Lung (tissue), 11 donors: ENCODE measurements at regions not wholly inside any gene's neighbourhood (a gene's known extent, or its start where the extent isn't known, plus 50 kb on each side); places are given as distances from the start of the nearest gene placed in this dataset.

Source experiments
- ATAC-seq: fragments of 200-7000 bp; cut with Tn5 transposase; one replicate; pipeline ENCODE4 v1.9.1; 2020; ENCODE audit warnings: moderate number of reproducible peaks; ENCODE audit not compliant: insufficient read depth, low FRiP score
- DNase-seq, 3 donors: peaks; one replicate each; pipeline ENCODE4 v3.0.0-alpha.2; 2013 to 2017
- H3K27ac ChIP-seq, 2 donors: one replicate each; pipeline ENCODE4 v1.5.1; 2013; ENCODE audit warnings: mild to moderate bottlenecking in 2 of 2, moderate library complexity in 2 of 2, control low read depth in 1 of 2, inconsistent platforms in 1 of 2, low read depth in 1 of 2, low read length in 1 of 2
- H3K27me3 ChIP-seq, 3 donors: one replicate each; pipeline ENCODE4 v1.5.1; 2013; ENCODE audit warnings: low read length in 2 of 3; ENCODE audit not compliant: control insufficient read depth in 3 of 3, insufficient read depth in 3 of 3
- H3K36me3 ChIP-seq, 4 donors: one replicate each; pipeline ENCODE4 v1.5.1; 2013; ENCODE audit warnings: low read length in 4 of 4, mild to moderate bottlenecking in 1 of 4, moderate library complexity in 1 of 4; ENCODE audit not compliant: control insufficient read depth in 4 of 4, insufficient read depth in 4 of 4
- H3K4me1 ChIP-seq, 5 donors: one replicate each; pipeline ENCODE4 v1.5.1; 2013; ENCODE audit warnings: low read length in 5 of 5, mild to moderate bottlenecking in 2 of 5, moderate library complexity in 1 of 5; ENCODE audit not compliant: control insufficient read depth in 5 of 5, insufficient read depth in 5 of 5
- H3K4me3 ChIP-seq: one replicate; pipeline ENCODE4 v1.5.1; 2013; ENCODE audit warnings: mild to moderate bottlenecking, control low read depth, moderate library complexity
- H3K9ac ChIP-seq, 2 donors: one replicate each; pipeline ENCODE4 v1.5.1; 2013; ENCODE audit warnings: low read length in 2 of 2, control low read depth in 1 of 2; ENCODE audit not compliant: insufficient read depth in 1 of 2
- H3K9me3 ChIP-seq, 4 donors: one replicate each; pipeline ENCODE4 v1.5.1; 2013; ENCODE audit warnings: low read length in 3 of 4, mild to moderate bottlenecking in 1 of 4, moderate library complexity in 1 of 4; ENCODE audit not compliant: control insufficient read depth in 4 of 4, insufficient read depth in 3 of 4
- CTCF ChIP-seq: IDR thresholded peaks from 2 replicates; pipeline ENCODE4 v1.5.1; 2012; ENCODE audit warnings: mild to moderate bottlenecking; ENCODE audit errors: control extremely low read depth, extremely low read depth
- WGBS, 2 donors: extraction: QIAGEN DNeasy Blood & Tissue Kit; methylation state at CpG; one replicate each; pipeline ENCODE4 v1.1.7; 2013; 5-methylcytosine and 5-hydroxymethylcytosine counted together
- donor health status: control.
- donor health status: control.
- donor health status: Bipolar disorder and iron deficiency.
- donor health status: healthy.
- donor health status: DM: yes; HTN: yes; CAD: no.

- 65 to 73% methylated on average over 6 of the region's 6 CpGs for WGBS, 2 donors
- TF ChIP-seq CTCF: no peak
- Histone ChIP-seq H3K4me1 (no peaks in the 10 kb centered on the region), H3K27me3 (no peaks in the 10 kb centered on the region), H3K9ac (no peak overlapping the region), H3K27ac (no peak overlapping the region), H3K9me3 (no peaks in the 10 kb centered on the region), H3K36me3 (no peaks in the 10 kb centered on the region), H3K4me3 (no peak overlapping the region)
- DNase-seq (no peak), ATAC-seq (no peak)
These were observed 60.1 kb upstream of the DAZL start for GRCh38 chr3:16665282-16665741.

GRCh38 chr3:16666206-16666605, 61.0 kb upstream of the DAZL start:
- Histone ChIP-seq H3K27ac (no peak overlapping the region), H3K27me3 (no peaks in the 10 kb centered on the region), H3K9me3 (no peaks in the 10 kb centered on the region), H3K4me3 (no peak overlapping the region), H3K36me3 (no peaks in the 10 kb centered on the region), H3K9ac (no peak overlapping the region), H3K4me1 (no peaks in the 10 kb centered on the region)
- DNase-seq: no peak
- ATAC-seq: no peak
- TF ChIP-seq CTCF: no peak
- 96 to 100% methylated on average over 2 of the region's 2 CpGs for WGBS, 2 donors

- H3K27me3 ChIP-seq: no peaks in the 10 kb centered on the region
- ATAC-seq (no peak), DNase-seq (no peak)
- no peak overlapping the region for H3K27ac ChIP-seq
- no peaks in the 10 kb centered on the region for H3K4me1 ChIP-seq
- H3K9ac ChIP-seq: no peak overlapping the region
- H3K36me3 ChIP-seq: no peaks in the 10 kb centered on the region
- WGBS, 2 donors: 76 to 86% methylated on average over 4 of the region's 4 CpGs
- no peak overlapping the region for H3K4me3 ChIP-seq
- TF ChIP-seq CTCF: no peak
- H3K9me3 ChIP-seq: no peaks in the 10 kb centered on the region
These were observed 62.4 kb upstream of the DAZL start for GRCh38 chr3:16667633-16668032.
